GM23338 (cell line): ENCODE measurements at regions not wholly inside any gene's neighbourhood (a gene's known extent, or its start where the extent isn't known, plus 50 kb on each side); places are given as distances from the start of the nearest gene placed in this dataset.

Experiments
- ATAC-seq: fragments of 200-7000 bp; cut with Tn5 transposase; 3 replicates; pipeline ENCODE4 v1.9.1; 2020
- DNase-seq: peaks from one replicate; pipeline ENCODE4 v3.0.0-alpha.2; 2015; ENCODE audit warnings: low spot score
- H2AFZ ChIP-seq: fragments of 200-600 bp; sonication (generic); 2 replicates; pipeline ENCODE4 v1.8.0; 2016; ENCODE audit warnings: antibody characterized with exemption, mild to moderate bottlenecking, moderate library complexity
- H3F3A ChIP-seq: fragments of 200-600 bp; sonication (generic); replicated peaks from 2 replicates; pipeline ENCODE4 v1.8.0; 2017; ENCODE audit warnings: antibody characterized with exemption, mixed run types, low read depth
- H3K27ac ChIP-seq: fragments of 200-600 bp; sonication (generic); 2 replicates; pipeline ENCODE4 v1.6.1; 2016; ENCODE audit warnings: low read depth
- H3K27me3 ChIP-seq: fragments of 200-600 bp; sonication (generic); 2 replicates; pipeline ENCODE4 v1.8.0; 2016; ENCODE audit warnings: mild to moderate bottlenecking, mixed run types, moderate library complexity; ENCODE audit not compliant: insufficient read depth
- H3K36me3 ChIP-seq: fragments of 200-600 bp; sonication (generic); 2 replicates; pipeline ENCODE4 v1.8.0; 2016; ENCODE audit warnings: mild to moderate bottlenecking; ENCODE audit not compliant: insufficient read depth
- H3K4me1 ChIP-seq: fragments of 200-600 bp; sonication (generic); 2 replicates; pipeline ENCODE4 v1.8.0; 2016; ENCODE audit warnings: mild to moderate bottlenecking, moderate library complexity; ENCODE audit not compliant: insufficient read depth
- H3K4me2 ChIP-seq: fragments of 200-600 bp; sonication (generic); 2 replicates; pipeline ENCODE4 v1.7.1; 2017; ENCODE audit warnings: mixed run types
- H3K4me3 ChIP-seq: fragments of 200-600 bp; sonication (generic); 2 replicates; pipeline ENCODE4 v1.6.1; 2016; ENCODE audit warnings: mixed run types
- H3K79me2 ChIP-seq: fragments of 200-600 bp; sonication (generic); replicated peaks from 2 replicates; pipeline ENCODE4 v1.8.0; 2017; ENCODE audit warnings: mild to moderate bottlenecking; ENCODE audit not compliant: insufficient read depth
- H3K9me2 ChIP-seq: fragments of 200-600 bp; sonication (generic); 2 replicates; pipeline ENCODE4 v1.8.0; 2017; ENCODE audit not compliant: insufficient read depth
- H4K20me1 ChIP-seq: fragments of 200-600 bp; sonication (generic); replicated peaks from 2 replicates; pipeline ENCODE4 v1.8.0; 2017; ENCODE audit warnings: mild to moderate bottlenecking; ENCODE audit not compliant: insufficient read depth
- H3K27ac Mint-ChIP-seq: 2 replicates; pipeline ENCODE4 v1.8.0; 2020; ENCODE audit warnings: inconsistent platforms, mild to moderate bottlenecking, moderate library complexity, mixed read lengths
- H3K27me3 Mint-ChIP-seq: 3 replicates; pipeline ENCODE4 v1.8.0; 2022; ENCODE audit warnings: low read depth, mild to moderate bottlenecking, moderate library complexity, mixed read lengths, inconsistent platforms; ENCODE audit not compliant: insufficient read depth, poor library complexity
- H3K36me3 Mint-ChIP-seq: 3 replicates; pipeline ENCODE4 v1.8.0; 2021; ENCODE audit warnings: low read depth, mild to moderate bottlenecking, inconsistent platforms, moderate library complexity, mixed read lengths
- H3K4me1 Mint-ChIP-seq: 3 replicates; pipeline ENCODE4 v1.8.0; 2020; ENCODE audit warnings: mild to moderate bottlenecking, inconsistent platforms, mixed read lengths
- H3K4me3 Mint-ChIP-seq: 3 replicates; pipeline ENCODE4 v1.8.0; 2021; ENCODE audit warnings: moderate library complexity, mild to moderate bottlenecking, inconsistent platforms, mixed read lengths
- H3K9me3 Mint-ChIP-seq: 3 replicates; pipeline ENCODE4 v1.8.0; 2020; ENCODE audit warnings: moderate library complexity, mild to moderate bottlenecking, inconsistent platforms, mixed read lengths
- CREB1 ChIP-seq: fragments of 250-450 bp; sonication (Bioruptor Pico); IDR thresholded peaks from 2 replicates; pipeline ENCODE4 v1.5.0; 2020; ENCODE audit warnings: low read depth, mild to moderate bottlenecking, moderate library complexity
- EZH2 ChIP-seq: fragments of 200-600 bp; sonication (generic); IDR thresholded peaks from one replicate; pipeline ENCODE4 v1.8.0; 2017; ENCODE audit warnings: antibody characterized with exemption, mild to moderate bottlenecking, low read depth; ENCODE audit not compliant: unreplicated experiment
- EZH2phosphoT487 ChIP-seq: fragments of 200-600 bp; sonication (generic); IDR thresholded peaks from one replicate; pipeline ENCODE4 v1.8.1; 2018; ENCODE audit warnings: antibody characterized with exemption; ENCODE audit not compliant: unreplicated experiment
- JUNB ChIP-seq: IDR thresholded peaks from one replicate; pipeline ENCODE4 v1.6.1; 2016; ENCODE audit warnings: antibody characterized with exemption; ENCODE audit not compliant: unreplicated experiment
- ZNF114 ChIP-seq: fragments of 250-450 bp; sonication (Bioruptor Pico); IDR thresholded peaks from 2 replicates; pipeline ENCODE4 v1.5.0; 2020; ENCODE audit warnings: mild to moderate bottlenecking, moderate library complexity
- TF ChIP-seq, protein P1 (sequence below), 2 experiments: fragments of 200-600 bp in 1 of 2; sonication (generic) in 1 of 2; conservative IDR thresholded peaks; 2 replicates each; pipeline versions ENCODE4 v1.5.1 to v1.6.1; 2016 to 2017; ENCODE audit warnings: antibody characterized with exemption in 2 of 2, low read depth in 2 of 2, mild to moderate bottlenecking in 2 of 2, moderate library complexity in 1 of 2
- TF ChIP-seq, protein P2 (sequence below): IDR thresholded peaks from 2 replicates; pipeline ENCODE4 v1.6.1; 2016; ENCODE audit warnings: antibody characterized with exemption
- TF ChIP-seq, protein P3 (sequence below): fragments of 250-450 bp; sonication (Bioruptor Pico); IDR thresholded peaks from 2 replicates; pipeline ENCODE4 v1.5.0; 2020; ENCODE audit warnings: mild to moderate bottlenecking, moderate library complexity

DNA sequence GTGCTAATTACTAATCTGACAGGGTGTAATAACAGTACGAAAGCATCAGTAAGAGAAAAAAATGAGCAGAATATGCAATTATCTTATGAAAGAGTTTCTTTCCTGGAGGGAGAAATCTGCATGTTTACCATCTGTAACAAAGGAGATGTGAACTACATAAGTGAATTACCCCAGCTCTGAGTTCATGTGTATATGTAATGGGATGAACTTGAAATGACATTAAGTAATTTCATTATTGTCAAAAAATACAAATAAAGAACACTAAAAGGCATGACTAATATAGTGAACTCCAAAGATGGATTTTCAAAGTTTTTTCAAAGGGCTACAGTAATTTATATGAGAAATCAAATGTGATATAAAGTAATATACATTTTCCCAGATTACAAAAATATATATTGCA lies 944.0 kb downstream of the MAT2B start:
- no peaks in the 10 kb centered on the region for H4K20me1 ChIP-seq
- no peaks in the 10 kb centered on the region for H3K4me1 ChIP-seq
- DNase-seq (no peak), ATAC-seq (no peak)
- H3K27ac ChIP-seq = no peak overlapping the region
- peaks cover 6% of the 10 kb centered on the region; the same call in 1 of the 2 replicates for H3K9me2 ChIP-seq
- H3K27me3 ChIP-seq = no peaks in the 10 kb centered on the region
- H3K36me3 Mint-ChIP-seq = no peaks in the 10 kb centered on the region
- no peaks in the 10 kb centered on the region for H3K4me1 Mint-ChIP-seq
- H3K4me3 Mint-ChIP-seq = no peak overlapping the region
- no peaks in the 10 kb centered on the region for H3K9me3 Mint-ChIP-seq
- no peak overlapping the region for H3K27ac Mint-ChIP-seq
- H3K27me3 Mint-ChIP-seq = no peaks in the 10 kb centered on the region
- H3K36me3 ChIP-seq = no peaks in the 10 kb centered on the region
- H2AFZ ChIP-seq = no peak overlapping the region
- no peak for TF ChIP-seq EZH2
- TF ChIP-seq, protein P1, sequence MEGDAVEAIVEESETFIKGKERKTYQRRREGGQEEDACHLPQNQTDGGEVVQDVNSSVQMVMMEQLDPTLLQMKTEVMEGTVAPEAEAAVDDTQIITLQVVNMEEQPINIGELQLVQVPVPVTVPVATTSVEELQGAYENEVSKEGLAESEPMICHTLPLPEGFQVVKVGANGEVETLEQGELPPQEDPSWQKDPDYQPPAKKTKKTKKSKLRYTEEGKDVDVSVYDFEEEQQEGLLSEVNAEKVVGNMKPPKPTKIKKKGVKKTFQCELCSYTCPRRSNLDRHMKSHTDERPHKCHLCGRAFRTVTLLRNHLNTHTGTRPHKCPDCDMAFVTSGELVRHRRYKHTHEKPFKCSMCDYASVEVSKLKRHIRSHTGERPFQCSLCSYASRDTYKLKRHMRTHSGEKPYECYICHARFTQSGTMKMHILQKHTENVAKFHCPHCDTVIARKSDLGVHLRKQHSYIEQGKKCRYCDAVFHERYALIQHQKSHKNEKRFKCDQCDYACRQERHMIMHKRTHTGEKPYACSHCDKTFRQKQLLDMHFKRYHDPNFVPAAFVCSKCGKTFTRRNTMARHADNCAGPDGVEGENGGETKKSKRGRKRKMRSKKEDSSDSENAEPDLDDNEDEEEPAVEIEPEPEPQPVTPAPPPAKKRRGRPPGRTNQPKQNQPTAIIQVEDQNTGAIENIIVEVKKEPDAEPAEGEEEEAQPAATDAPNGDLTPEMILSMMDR (conservative IDR thresholded peaks at IDR 0.05; ENCODE audit: low read depth in 2 of 2) = no peak
- TF ChIP-seq, protein P2, sequence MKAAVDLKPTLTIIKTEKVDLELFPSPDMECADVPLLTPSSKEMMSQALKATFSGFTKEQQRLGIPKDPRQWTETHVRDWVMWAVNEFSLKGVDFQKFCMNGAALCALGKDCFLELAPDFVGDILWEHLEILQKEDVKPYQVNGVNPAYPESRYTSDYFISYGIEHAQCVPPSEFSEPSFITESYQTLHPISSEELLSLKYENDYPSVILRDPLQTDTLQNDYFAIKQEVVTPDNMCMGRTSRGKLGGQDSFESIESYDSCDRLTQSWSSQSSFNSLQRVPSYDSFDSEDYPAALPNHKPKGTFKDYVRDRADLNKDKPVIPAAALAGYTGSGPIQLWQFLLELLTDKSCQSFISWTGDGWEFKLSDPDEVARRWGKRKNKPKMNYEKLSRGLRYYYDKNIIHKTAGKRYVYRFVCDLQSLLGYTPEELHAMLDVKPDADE = no peak
- no peak for TF ChIP-seq ZNF114 (CRISPR knock-in tag)
- no peak for TF ChIP-seq JUNB
- H3F3A ChIP-seq = no peaks in the 10 kb centered on the region
- H3K4me3 ChIP-seq = no peak overlapping the region
- H3K4me2 ChIP-seq = no peak overlapping the region
- no peaks in the 10 kb centered on the region for H3K79me2 ChIP-seq

DNA sequence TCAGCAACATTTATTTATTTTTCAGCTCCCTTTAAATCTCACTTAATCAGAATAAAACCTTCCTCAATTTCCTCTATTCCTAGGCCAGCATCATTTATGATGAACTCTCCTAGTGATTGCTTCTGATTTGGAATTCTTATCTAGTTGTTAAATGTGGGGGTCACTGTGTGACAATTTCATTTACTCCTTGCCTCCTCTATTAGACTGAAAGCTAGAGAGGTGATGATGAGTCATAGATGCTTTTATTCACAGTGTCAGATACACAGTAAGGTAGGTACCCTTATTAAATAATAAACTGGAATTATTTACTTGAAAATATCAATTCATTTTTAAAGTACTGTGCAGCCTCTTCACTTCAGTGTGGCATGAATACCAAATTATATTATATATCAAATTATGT lies 960.6 kb downstream of the MAT2B start:
- H3K4me1 Mint-ChIP-seq = no peaks in the 10 kb centered on the region
- Histone ChIP-seq H3F3A (no peaks in the 10 kb centered on the region), H3K9me2 (no peaks in the 10 kb centered on the region), H3K4me1 (no peaks in the 10 kb centered on the region; the same call in 1 of the 2 replicates), H3K27me3 (no peaks in the 10 kb centered on the region), H3K4me3 (no peak overlapping the region), H3K4me2 (no peak overlapping the region), H2AFZ (no peak overlapping the region), H4K20me1 (no peaks in the 10 kb centered on the region), H3K36me3 (no peaks in the 10 kb centered on the region), H3K79me2 (no peaks in the 10 kb centered on the region), H3K27ac (no peak overlapping the region)
- ATAC-seq (no peak), DNase-seq (no peak)
- no peaks in the 10 kb centered on the region for H3K9me3 Mint-ChIP-seq
- TF ChIP-seq, protein P2 = no peak
- TF ChIP-seq, protein P3, sequence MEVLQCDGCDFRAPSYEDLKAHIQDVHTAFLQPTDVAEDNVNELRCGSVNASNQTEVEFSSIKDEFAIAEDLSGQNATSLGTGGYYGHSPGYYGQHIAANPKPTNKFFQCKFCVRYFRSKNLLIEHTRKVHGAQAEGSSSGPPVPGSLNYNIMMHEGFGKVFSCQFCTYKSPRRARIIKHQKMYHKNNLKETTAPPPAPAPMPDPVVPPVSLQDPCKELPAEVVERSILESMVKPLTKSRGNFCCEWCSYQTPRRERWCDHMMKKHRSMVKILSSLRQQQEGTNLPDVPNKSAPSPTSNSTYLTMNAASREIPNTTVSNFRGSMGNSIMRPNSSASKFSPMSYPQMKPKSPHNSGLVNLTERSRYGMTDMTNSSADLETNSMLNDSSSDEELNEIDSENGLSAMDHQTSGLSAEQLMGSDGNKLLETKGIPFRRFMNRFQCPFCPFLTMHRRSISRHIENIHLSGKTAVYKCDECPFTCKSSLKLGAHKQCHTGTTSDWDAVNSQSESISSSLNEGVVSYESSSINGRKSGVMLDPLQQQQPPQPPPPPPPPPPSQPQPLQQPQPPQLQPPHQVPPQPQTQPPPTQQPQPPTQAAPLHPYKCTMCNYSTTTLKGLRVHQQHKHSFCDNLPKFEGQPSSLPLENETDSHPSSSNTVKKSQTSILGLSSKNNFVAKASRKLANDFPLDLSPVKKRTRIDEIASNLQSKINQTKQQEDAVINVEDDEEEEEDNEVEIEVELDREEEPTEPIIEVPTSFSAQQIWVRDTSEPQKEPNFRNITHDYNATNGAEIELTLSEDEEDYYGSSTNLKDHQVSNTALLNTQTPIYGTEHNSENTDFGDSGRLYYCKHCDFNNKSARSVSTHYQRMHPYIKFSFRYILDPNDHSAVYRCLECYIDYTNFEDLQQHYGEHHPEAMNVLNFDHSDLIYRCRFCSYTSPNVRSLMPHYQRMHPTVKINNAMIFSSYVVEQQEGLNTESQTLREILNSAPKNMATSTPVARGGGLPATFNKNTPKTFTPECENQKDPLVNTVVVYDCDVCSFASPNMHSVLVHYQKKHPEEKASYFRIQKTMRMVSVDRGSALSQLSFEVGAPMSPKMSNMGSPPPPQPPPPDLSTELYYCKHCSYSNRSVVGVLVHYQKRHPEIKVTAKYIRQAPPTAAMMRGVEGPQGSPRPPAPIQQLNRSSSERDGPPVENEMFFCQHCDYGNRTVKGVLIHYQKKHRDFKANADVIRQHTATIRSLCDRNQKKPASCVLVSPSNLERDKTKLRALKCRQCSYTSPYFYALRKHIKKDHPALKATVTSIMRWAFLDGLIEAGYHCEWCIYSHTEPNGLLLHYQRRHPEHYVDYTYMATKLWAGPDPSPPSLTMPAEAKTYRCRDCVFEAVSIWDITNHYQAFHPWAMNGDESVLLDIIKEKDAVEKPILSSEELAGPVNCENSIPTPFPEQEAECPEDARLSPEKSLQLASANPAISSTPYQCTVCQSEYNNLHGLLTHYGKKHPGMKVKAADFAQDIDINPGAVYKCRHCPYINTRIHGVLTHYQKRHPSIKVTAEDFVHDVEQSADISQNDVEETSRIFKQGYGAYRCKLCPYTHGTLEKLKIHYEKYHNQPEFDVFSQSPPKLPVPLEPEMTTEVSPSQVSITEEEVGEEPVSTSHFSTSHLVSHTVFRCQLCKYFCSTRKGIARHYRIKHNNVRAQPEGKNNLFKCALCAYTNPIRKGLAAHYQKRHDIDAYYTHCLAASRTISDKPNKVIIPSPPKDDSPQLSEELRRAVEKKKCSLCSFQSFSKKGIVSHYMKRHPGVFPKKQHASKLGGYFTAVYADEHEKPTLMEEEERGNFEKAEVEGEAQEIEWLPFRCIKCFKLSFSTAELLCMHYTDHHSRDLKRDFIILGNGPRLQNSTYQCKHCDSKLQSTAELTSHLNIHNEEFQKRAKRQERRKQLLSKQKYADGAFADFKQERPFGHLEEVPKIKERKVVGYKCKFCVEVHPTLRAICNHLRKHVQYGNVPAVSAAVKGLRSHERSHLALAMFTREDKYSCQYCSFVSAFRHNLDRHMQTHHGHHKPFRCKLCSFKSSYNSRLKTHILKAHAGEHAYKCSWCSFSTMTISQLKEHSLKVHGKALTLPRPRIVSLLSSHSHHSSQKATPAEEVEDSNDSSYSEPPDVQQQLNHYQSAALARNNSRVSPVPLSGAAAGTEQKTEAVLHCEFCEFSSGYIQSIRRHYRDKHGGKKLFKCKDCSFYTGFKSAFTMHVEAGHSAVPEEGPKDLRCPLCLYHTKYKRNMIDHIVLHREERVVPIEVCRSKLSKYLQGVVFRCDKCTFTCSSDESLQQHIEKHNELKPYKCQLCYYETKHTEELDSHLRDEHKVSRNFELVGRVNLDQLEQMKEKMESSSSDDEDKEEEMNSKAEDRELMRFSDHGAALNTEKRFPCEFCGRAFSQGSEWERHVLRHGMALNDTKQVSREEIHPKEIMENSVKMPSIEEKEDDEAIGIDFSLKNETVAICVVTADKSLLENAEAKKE = no peak
- no peak for TF ChIP-seq CREB1 (CRISPR knock-in tag)
- TF ChIP-seq EZH2 = no peak
- TF ChIP-seq EZH2phosphoT487 = no peak
- TF ChIP-seq JUNB = no peak
- peaks cover 3% of the 10 kb centered on the region for H3K27me3 Mint-ChIP-seq
- H3K27ac Mint-ChIP-seq = no peak overlapping the region
- no peak overlapping the region for H3K4me3 Mint-ChIP-seq
- no peaks in the 10 kb centered on the region for H3K36me3 Mint-ChIP-seq
